Neural crest cell (in vitro differentiated cells): ENCODE measurements at regions not wholly inside any gene's neighbourhood (a gene's known extent, or its start where the extent isn't known, plus 50 kb on each side); places are given as distances from the start of the nearest gene placed in this dataset.
A peak's percentile ranks its signal among the peaks of the same experiment; 100 is the strongest.

Source experiments
- DNase-seq: peaks from one replicate; pipeline ENCODE4 v3.0.0; 2021; ENCODE audit warnings: low read depth, mixed read lengths, low spot score
- H3K27ac Mint-ChIP-seq: one replicate; pipeline ENCODE4 v1.8.0; 2021; ENCODE audit warnings: mild to moderate bottlenecking, mixed read lengths; ENCODE audit not compliant: unreplicated experiment
- H3K27me3 Mint-ChIP-seq: 2 replicates; pipeline ENCODE4 v1.8.0; 2021; ENCODE audit warnings: low read depth, mild to moderate bottlenecking, mixed read lengths
- H3K36me3 Mint-ChIP-seq: 2 replicates; pipeline ENCODE4 v1.8.0; 2021; ENCODE audit warnings: low read depth, mild to moderate bottlenecking, mixed read lengths
- H3K4me1 Mint-ChIP-seq: 2 replicates; pipeline ENCODE4 v1.8.0; 2021; ENCODE audit warnings: mixed read lengths
- H3K4me3 Mint-ChIP-seq: one replicate; pipeline ENCODE4 v1.8.0; 2021; ENCODE audit warnings: mild to moderate bottlenecking, mixed read lengths
- H3K9me3 Mint-ChIP-seq: 2 replicates; pipeline ENCODE4 v1.8.0; 2021; ENCODE audit warnings: mixed read lengths
- TF ChIP-seq, protein P1 (sequence below): fragments of 200-600 bp; sonication (generic); conservative IDR thresholded peaks from 2 replicates; pipeline ENCODE4 v1.5.0; 2021; ENCODE audit warnings: antibody characterized with exemption, mild to moderate bottlenecking

DNA sequence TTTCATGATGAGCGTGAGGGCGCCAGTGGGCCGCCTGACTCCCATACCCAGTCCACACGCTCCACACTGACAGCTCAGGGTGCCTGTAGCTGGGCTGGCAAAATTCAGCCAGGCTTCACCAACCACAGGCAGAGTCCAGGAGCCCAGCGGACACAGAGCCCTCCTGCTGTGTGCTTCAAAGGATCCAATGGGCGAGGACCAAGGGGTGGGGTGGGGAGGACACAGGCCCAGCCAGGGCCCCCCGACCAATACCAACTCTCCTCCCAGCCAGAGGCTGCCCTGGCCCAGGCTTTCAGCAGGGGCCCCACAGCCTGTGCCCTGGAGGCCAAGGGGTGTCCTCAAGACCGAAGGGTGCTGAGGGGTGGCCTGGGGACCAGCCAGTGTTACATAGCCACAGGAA, 336.1 kb downstream of the CTTN start:
- H3K4me1 Mint-ChIP-seq, result peaks cover 12% of the 10 kb centered on the region
- H3K36me3 Mint-ChIP-seq, result no peaks in the 10 kb centered on the region
- no peaks in the 10 kb centered on the region for H3K27me3 Mint-ChIP-seq
- H3K4me3 Mint-ChIP-seq, result no peak overlapping the region
- DNase-seq, result no peak
- no peak overlapping the region for H3K27ac Mint-ChIP-seq
- no peaks in the 10 kb centered on the region for H3K9me3 Mint-ChIP-seq
- TF ChIP-seq, protein P1, sequence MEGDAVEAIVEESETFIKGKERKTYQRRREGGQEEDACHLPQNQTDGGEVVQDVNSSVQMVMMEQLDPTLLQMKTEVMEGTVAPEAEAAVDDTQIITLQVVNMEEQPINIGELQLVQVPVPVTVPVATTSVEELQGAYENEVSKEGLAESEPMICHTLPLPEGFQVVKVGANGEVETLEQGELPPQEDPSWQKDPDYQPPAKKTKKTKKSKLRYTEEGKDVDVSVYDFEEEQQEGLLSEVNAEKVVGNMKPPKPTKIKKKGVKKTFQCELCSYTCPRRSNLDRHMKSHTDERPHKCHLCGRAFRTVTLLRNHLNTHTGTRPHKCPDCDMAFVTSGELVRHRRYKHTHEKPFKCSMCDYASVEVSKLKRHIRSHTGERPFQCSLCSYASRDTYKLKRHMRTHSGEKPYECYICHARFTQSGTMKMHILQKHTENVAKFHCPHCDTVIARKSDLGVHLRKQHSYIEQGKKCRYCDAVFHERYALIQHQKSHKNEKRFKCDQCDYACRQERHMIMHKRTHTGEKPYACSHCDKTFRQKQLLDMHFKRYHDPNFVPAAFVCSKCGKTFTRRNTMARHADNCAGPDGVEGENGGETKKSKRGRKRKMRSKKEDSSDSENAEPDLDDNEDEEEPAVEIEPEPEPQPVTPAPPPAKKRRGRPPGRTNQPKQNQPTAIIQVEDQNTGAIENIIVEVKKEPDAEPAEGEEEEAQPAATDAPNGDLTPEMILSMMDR, result no peak

DNA sequence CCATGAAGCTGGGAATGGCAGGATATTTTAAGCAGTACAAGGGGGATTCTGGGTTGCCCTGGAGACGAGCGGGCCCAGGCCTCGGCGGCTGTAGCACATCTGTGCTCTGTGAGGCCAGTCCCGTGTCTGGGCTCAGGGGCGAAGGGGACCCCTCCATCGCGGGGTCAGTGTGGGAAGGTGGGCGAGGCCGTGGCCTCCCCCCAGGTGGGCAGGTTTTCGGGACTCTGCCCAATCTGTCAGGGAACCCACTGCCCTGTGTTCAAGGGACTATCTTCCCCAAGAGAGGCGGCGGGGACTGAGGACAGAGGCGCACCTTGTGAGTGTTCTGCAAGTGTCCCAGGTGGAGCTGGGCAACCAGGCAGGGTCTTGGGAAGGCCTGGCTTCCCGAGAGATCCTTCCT, 336.6 kb downstream of the CTTN start:
- H3K9me3 Mint-ChIP-seq, result no peaks in the 10 kb centered on the region
- H3K27me3 Mint-ChIP-seq, result no peaks in the 10 kb centered on the region
- no peaks in the 10 kb centered on the region for H3K36me3 Mint-ChIP-seq
- no peak for DNase-seq
- no peak overlapping the region for H3K4me3 Mint-ChIP-seq
- no peak overlapping the region for H3K27ac Mint-ChIP-seq
- TF ChIP-seq, protein P1, result no peak
- peaks cover 12% of the 10 kb centered on the region for H3K4me1 Mint-ChIP-seq

DNA sequence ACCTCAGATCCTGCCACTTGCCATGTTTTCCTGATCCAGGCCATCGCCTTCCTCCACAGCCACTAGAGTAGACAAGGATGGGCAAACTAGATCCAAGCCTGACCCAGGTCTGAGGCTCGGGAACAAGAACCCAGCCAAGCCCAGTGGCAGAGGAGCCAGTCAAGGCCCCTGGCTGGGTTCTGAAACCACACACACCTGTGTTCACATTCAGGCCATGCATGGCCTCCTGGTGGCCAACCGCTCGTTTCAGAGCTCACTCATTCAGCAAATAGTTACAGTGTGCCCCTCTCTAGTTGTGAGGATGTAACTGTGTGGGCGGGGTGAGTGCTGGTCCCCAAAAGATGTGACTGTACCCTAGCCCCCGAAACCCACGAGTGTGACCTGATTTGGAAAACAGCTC, 337.6 kb downstream of the CTTN start:
- Mint-ChIP-seq H3K4me3 (no peak overlapping the region), H3K9me3 (no peaks in the 10 kb centered on the region), H3K4me1 (peaks cover 16% of the 10 kb centered on the region), H3K27me3 (no peaks in the 10 kb centered on the region), H3K36me3 (no peaks in the 10 kb centered on the region), H3K27ac (no peak overlapping the region)
- TF ChIP-seq, protein P1, result no peak
- DNase-seq, result no peak

DNA sequence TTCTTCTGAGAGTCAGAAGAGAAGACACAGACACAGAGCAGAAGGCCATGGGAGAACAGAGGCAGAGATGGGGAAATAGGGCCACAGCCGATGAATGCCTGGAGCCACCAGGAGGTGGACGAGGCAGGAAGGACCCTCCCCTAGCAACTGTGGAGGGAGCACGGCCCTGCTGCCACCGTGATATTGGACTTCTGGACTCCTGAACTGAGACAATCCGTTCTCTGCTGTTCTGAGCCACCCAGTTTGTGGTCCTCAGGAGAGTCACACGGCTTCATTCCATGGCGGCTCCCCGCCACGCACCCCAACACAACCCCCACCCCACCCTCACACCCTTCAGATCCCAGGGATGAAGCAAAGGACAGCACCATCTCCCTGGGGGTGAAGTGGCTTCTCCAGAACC, 338.1 kb downstream of the CTTN start:
- no peak overlapping the region for H3K27ac Mint-ChIP-seq
- TF ChIP-seq, protein P1, result no peak
- H3K36me3 Mint-ChIP-seq, result no peaks in the 10 kb centered on the region
- DNase-seq, result no peak
- H3K9me3 Mint-ChIP-seq, result no peaks in the 10 kb centered on the region
- no peaks in the 10 kb centered on the region for H3K27me3 Mint-ChIP-seq
- H3K4me1 Mint-ChIP-seq, result peaks cover 16% of the 10 kb centered on the region
- H3K4me3 Mint-ChIP-seq, result no peak overlapping the region

DNA sequence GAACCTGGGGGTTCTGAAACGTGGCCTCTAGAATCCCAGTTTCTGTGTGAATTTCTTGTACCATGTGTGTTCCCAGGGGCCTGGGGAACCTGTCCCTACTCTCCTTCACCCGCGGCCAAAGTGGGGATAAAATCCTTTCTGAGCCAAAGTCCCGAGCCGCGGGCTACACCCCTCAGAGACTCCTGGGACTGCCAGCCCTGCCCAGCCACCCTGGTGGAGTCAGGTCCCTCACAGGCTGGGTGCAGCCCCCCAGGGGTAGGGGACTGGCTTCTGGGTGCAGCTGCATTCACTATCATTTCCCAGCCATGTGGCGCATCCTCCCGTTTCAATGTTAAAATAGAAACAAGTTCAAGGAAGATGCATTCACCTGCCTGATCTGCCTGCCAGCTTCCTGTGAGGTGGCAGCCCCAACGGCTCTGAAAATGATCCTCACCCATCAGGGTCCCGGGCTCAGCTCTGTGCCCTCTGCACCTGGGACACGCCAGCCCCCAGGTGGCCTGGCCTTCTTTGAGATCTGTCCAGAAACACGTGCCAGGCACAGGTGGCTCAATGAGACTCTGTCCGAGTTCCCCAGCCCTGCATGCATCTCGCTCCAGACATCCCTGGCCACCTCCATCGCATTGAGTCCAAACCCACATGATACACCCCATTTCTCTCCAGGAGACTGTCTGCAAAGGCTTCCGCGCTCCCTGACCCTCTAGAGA, 338.8 kb downstream of the CTTN start:
- no peaks in the 10 kb centered on the region for H3K36me3 Mint-ChIP-seq
- H3K4me3 Mint-ChIP-seq, result no peak overlapping the region
- peaks cover 3% of the 10 kb centered on the region for H3K27me3 Mint-ChIP-seq
- H3K27ac Mint-ChIP-seq, result peak overlapping the region; percentile 59
- H3K4me1 Mint-ChIP-seq, result peaks cover 16% of the 10 kb centered on the region
- TF ChIP-seq, protein P1, result no peak
- DNase-seq, result no peak
- H3K9me3 Mint-ChIP-seq, result no peaks in the 10 kb centered on the region
